Neural cell (in vitro differentiated cells): ENCODE measurements at regions not wholly inside any gene's neighbourhood (a gene's known extent, or its start where the extent isn't known, plus 50 kb on each side); places are given as distances from the start of the nearest gene placed in this dataset.

Experiments
- H2AFZ ChIP-seq: fragments of 200-600, 300-800 bp; sonication (generic), shearing (Covaris generic); 2 replicates; pipeline ENCODE4 v1.6.0; 2014; ENCODE audit warnings: low read depth, mild to moderate bottlenecking, antibody characterized with exemption, low read length, moderate library complexity
- H3F3A ChIP-seq: fragments of 200-600 bp; shearing (Covaris generic); 2 replicates; pipeline ENCODE4 v1.6.1; 2016; ENCODE audit warnings: mild to moderate bottlenecking, moderate library complexity, mixed read lengths, antibody characterized with exemption, low read length; ENCODE audit not compliant: insufficient read depth, poor library complexity, severe bottlenecking
- H3K27ac ChIP-seq: fragments of 200-600, 300-800 bp; sonication (generic), shearing (Covaris generic); 2 replicates; pipeline ENCODE4 v1.5.1; 2014; ENCODE audit warnings: mild to moderate bottlenecking, low read length, moderate library complexity
- H3K27me3 ChIP-seq: fragments of 300-800, 200-600 bp; sonication (generic), shearing (Covaris generic); 2 replicates; pipeline ENCODE4 v1.6.0; 2014; ENCODE audit warnings: mild to moderate bottlenecking, low read depth, low read length, moderate library complexity; ENCODE audit not compliant: insufficient read depth
- H3K36me3 ChIP-seq: fragments of 300-800, 200-600 bp; sonication (generic), shearing (Covaris generic); 2 replicates; pipeline ENCODE4 v1.5.1; 2014; ENCODE audit warnings: mild to moderate bottlenecking, antibody characterized with exemption, low read length, moderate library complexity; ENCODE audit not compliant: insufficient read depth
- H3K4me2 ChIP-seq: fragments of 300-800, 200-600 bp; sonication (generic), shearing (Covaris generic); 2 replicates; pipeline ENCODE4 v1.6.0; 2014; ENCODE audit warnings: mild to moderate bottlenecking, low read length
- H3K4me3 ChIP-seq: fragments of 300-800, 200-600 bp; sonication (generic), shearing (Covaris generic); 2 replicates; pipeline ENCODE4 v1.5.1; 2014; ENCODE audit warnings: mild to moderate bottlenecking, low read length, moderate library complexity
- H3K79me2 ChIP-seq: fragments of 200-600 bp; shearing (Covaris generic); replicated peaks from 2 replicates; pipeline ENCODE4 v1.6.0; 2014; ENCODE audit warnings: mild to moderate bottlenecking, low read length, moderate library complexity; ENCODE audit not compliant: insufficient read depth
- H3K9ac ChIP-seq: fragments of 300-800, 200-600 bp; sonication (generic), shearing (Covaris generic); 2 replicates; pipeline ENCODE4 v1.6.1; 2016; ENCODE audit warnings: mild to moderate bottlenecking, low read length, mixed read lengths
- H3K9me2 ChIP-seq: fragments of 200-600 bp; shearing (Covaris generic); 2 replicates; pipeline ENCODE4 v1.6.1; 2016; ENCODE audit warnings: mild to moderate bottlenecking, low read length, mixed read lengths; ENCODE audit not compliant: insufficient read depth
- H3K9me3 ChIP-seq: fragments of 200-600, 300-800 bp; sonication (generic), shearing (Covaris generic); 2 replicates; pipeline ENCODE4 v1.6.1; 2016; ENCODE audit warnings: mild to moderate bottlenecking, mixed run types, low read length, moderate library complexity, mixed read lengths
- H4K20me1 ChIP-seq: fragments of 200-600 bp; shearing (Covaris generic); 2 replicates; pipeline ENCODE4 v1.6.1; 2016; ENCODE audit warnings: mild to moderate bottlenecking, mixed run types; ENCODE audit not compliant: insufficient read depth
- EP300 ChIP-seq: fragments of 450-650 bp; conservative IDR thresholded peaks from 2 replicates; pipeline ENCODE4 v1.6.1; 2014; ENCODE audit warnings: antibody characterized with exemption, mild to moderate bottlenecking, moderate library complexity; ENCODE audit not compliant: poor library complexity, severe bottlenecking
- EZH2 ChIP-seq: fragments of 200-600, 300-800 bp; shearing (Covaris generic), sonication (generic); IDR thresholded peaks from 2 replicates; pipeline ENCODE4 v1.6.1; 2014; ENCODE audit warnings: antibody characterized with exemption, low read length, borderline replicate concordance, mild to moderate bottlenecking; ENCODE audit not compliant: insufficient read depth, poor library complexity, severe bottlenecking
- MXI1 ChIP-seq: fragments of 450-650 bp; conservative IDR thresholded peaks from 2 replicates; pipeline ENCODE4 v1.6.1; 2014; ENCODE audit warnings: antibody characterized with exemption, mild to moderate bottlenecking; ENCODE audit not compliant: poor library complexity, severe bottlenecking
- POLR2AphosphoS5 ChIP-seq: IDR thresholded peaks from 2 replicates; pipeline ENCODE4 v1.6.1; 2012
- RAD21 ChIP-seq: fragments of 450-650 bp; conservative IDR thresholded peaks from 2 replicates; pipeline ENCODE4 v1.6.1; 2014; ENCODE audit warnings: antibody characterized with exemption, mild to moderate bottlenecking, moderate library complexity
- SMC3 ChIP-seq: fragments of 450-650 bp; conservative IDR thresholded peaks from 2 replicates; pipeline ENCODE4 v1.6.1; 2014; ENCODE audit warnings: antibody characterized with exemption, mild to moderate bottlenecking, moderate library complexity; ENCODE audit not compliant: poor library complexity
- TAF1 ChIP-seq: IDR thresholded peaks from 2 replicates; pipeline ENCODE4 v1.6.1; 2012; ENCODE audit warnings: low read depth
- TF ChIP-seq, protein P1 (sequence below): fragments of 450-650 bp; IDR thresholded peaks from 2 replicates; pipeline ENCODE4 v1.5.1; 2014; ENCODE audit warnings: antibody characterized with exemption, mild to moderate bottlenecking, moderate library complexity; ENCODE audit not compliant: poor library complexity, severe bottlenecking
- TF ChIP-seq, protein P2 (sequence below): IDR thresholded peaks from 2 replicates; pipeline ENCODE4 v1.6.1; 2012; ENCODE audit warnings: borderline replicate concordance

- H3K9me3 ChIP-seq, result no peaks in the 10 kb centered on the region
- H3K9ac ChIP-seq, result no peak overlapping the region
- no peak overlapping the region for H2AFZ ChIP-seq
- no peaks in the 10 kb centered on the region for H3K27me3 ChIP-seq
- H3K79me2 ChIP-seq, result no peaks in the 10 kb centered on the region
- H3K4me2 ChIP-seq, result no peak overlapping the region
- no peaks in the 10 kb centered on the region for H3K36me3 ChIP-seq
- no peaks in the 10 kb centered on the region for H4K20me1 ChIP-seq
- no peak overlapping the region for H3K4me3 ChIP-seq
- TF ChIP-seq SMC3 (no peak), TAF1 (no peak), EP300 (no peak), POLR2AphosphoS5 (no peak), MXI1 (no peak), RAD21 (no peak), EZH2 (no peak)
- TF ChIP-seq, protein P1, sequence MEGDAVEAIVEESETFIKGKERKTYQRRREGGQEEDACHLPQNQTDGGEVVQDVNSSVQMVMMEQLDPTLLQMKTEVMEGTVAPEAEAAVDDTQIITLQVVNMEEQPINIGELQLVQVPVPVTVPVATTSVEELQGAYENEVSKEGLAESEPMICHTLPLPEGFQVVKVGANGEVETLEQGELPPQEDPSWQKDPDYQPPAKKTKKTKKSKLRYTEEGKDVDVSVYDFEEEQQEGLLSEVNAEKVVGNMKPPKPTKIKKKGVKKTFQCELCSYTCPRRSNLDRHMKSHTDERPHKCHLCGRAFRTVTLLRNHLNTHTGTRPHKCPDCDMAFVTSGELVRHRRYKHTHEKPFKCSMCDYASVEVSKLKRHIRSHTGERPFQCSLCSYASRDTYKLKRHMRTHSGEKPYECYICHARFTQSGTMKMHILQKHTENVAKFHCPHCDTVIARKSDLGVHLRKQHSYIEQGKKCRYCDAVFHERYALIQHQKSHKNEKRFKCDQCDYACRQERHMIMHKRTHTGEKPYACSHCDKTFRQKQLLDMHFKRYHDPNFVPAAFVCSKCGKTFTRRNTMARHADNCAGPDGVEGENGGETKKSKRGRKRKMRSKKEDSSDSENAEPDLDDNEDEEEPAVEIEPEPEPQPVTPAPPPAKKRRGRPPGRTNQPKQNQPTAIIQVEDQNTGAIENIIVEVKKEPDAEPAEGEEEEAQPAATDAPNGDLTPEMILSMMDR, result no peak
- TF ChIP-seq, protein P2, sequence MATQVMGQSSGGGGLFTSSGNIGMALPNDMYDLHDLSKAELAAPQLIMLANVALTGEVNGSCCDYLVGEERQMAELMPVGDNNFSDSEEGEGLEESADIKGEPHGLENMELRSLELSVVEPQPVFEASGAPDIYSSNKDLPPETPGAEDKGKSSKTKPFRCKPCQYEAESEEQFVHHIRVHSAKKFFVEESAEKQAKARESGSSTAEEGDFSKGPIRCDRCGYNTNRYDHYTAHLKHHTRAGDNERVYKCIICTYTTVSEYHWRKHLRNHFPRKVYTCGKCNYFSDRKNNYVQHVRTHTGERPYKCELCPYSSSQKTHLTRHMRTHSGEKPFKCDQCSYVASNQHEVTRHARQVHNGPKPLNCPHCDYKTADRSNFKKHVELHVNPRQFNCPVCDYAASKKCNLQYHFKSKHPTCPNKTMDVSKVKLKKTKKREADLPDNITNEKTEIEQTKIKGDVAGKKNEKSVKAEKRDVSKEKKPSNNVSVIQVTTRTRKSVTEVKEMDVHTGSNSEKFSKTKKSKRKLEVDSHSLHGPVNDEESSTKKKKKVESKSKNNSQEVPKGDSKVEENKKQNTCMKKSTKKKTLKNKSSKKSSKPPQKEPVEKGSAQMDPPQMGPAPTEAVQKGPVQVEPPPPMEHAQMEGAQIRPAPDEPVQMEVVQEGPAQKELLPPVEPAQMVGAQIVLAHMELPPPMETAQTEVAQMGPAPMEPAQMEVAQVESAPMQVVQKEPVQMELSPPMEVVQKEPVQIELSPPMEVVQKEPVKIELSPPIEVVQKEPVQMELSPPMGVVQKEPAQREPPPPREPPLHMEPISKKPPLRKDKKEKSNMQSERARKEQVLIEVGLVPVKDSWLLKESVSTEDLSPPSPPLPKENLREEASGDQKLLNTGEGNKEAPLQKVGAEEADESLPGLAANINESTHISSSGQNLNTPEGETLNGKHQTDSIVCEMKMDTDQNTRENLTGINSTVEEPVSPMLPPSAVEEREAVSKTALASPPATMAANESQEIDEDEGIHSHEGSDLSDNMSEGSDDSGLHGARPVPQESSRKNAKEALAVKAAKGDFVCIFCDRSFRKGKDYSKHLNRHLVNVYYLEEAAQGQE, result no peak
- no peaks in the 10 kb centered on the region for H3F3A ChIP-seq
- no peak overlapping the region for H3K27ac ChIP-seq
- H3K9me2 ChIP-seq, result no peaks in the 10 kb centered on the region
These were observed 341.5 kb upstream of the PKDCC start for GRCh38 chr2:41706286-41706685.

DNA sequence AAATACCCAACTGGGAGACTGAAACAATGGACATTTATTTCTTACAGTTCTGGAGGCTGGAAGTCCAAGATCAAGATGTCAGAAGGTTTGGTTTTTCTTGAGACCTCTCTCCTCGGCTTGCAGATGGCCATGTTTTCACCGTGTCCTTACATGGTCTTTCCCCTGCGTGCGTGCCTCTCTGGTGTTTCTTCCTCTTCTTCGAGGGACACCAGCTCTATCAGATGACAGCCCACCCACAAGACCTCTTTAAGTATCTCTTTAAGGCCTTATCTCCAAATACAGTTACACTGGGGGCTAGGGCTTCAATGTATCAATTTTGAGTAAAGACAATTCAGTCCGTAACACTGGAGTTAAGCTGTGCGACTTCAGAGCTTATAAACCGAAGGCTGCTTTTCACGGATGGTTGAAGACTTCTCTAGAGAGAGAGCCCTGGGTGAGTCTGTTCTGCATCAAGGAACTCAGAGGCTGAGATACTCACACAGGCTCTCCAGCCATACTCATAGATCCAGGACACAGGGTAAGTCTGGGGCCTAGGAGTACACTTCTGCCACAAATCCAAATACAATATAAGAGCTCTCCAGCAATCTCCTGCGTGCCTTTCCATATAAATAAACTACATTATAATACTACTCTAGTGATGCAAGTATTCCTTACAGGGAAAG lies 339.9 kb upstream of the PKDCC start:
- Histone ChIP-seq H3K27me3 (no peaks in the 10 kb centered on the region), H4K20me1 (no peaks in the 10 kb centered on the region), H3K4me3 (no peak overlapping the region), H3K36me3 (no peaks in the 10 kb centered on the region), H2AFZ (no peak overlapping the region), H3K4me2 (no peak overlapping the region), H3K9me3 (no peaks in the 10 kb centered on the region), H3F3A (no peaks in the 10 kb centered on the region), H3K9ac (no peak overlapping the region), H3K27ac (no peak overlapping the region), H3K79me2 (no peaks in the 10 kb centered on the region), H3K9me2 (no peaks in the 10 kb centered on the region)
- TF ChIP-seq EZH2 (no peak), RAD21 (no peak), TAF1 (no peak), POLR2AphosphoS5 (no peak), MXI1 (no peak), SMC3 (no peak), EP300 (no peak)
- TF ChIP-seq, protein P2, result no peak
- TF ChIP-seq, protein P1, result no peak
